HEK293T (cell line): ENCODE measurements at regions not wholly inside any gene's neighbourhood (a gene's known extent, or its start where the extent isn't known, plus 50 kb on each side); places are given as distances from the start of the nearest gene placed in this dataset.

Experiments used
- BHLHE40 ChIP-seq: fragments of 450-650 bp; IDR thresholded peaks from 2 replicates; pipeline ENCODE4 v1.6.1; 2016; ENCODE audit warnings: mild to moderate bottlenecking, moderate library complexity, borderline replicate concordance
- CTBP1 ChIP-seq: fragments of 450-650 bp; IDR thresholded peaks from 2 replicates; pipeline ENCODE4 v1.6.1; 2016; ENCODE audit warnings: borderline replicate concordance
- HDGF ChIP-seq: fragments of 450-650 bp; IDR thresholded peaks from 2 replicates; pipeline ENCODE4 v1.6.1; 2017; ENCODE audit warnings: antibody characterized with exemption, borderline replicate concordance
- LEF1 ChIP-seq: fragments of 450-650 bp; IDR thresholded peaks from 2 replicates; pipeline ENCODE4 v1.6.1; 2017; ENCODE audit warnings: mild to moderate bottlenecking, borderline replicate concordance
- NFRKB ChIP-seq: fragments of 450-650 bp; IDR thresholded peaks from 2 replicates; pipeline ENCODE4 v1.6.1; 2016; ENCODE audit warnings: mild to moderate bottlenecking, moderate library complexity
- PKNOX1 ChIP-seq: fragments of 450-650 bp; IDR thresholded peaks from 2 replicates; pipeline ENCODE4 v1.6.1; 2016
- SP1 ChIP-seq: fragments of 450-650 bp; IDR thresholded peaks from 2 replicates; pipeline ENCODE4 v1.6.1; 2017
- TARDBP ChIP-seq: fragments of 450-650 bp; IDR thresholded peaks from 2 replicates; pipeline ENCODE4 v1.6.1; 2016

GRCh38 chr4:148946271-148946670, 504.1 kb upstream of the NR3C2 start:
- no peak for TF ChIP-seq HDGF
- no peak for TF ChIP-seq SP1
- no peak for TF ChIP-seq TARDBP
- no peak for TF ChIP-seq NFRKB
- no peak for TF ChIP-seq LEF1
- no peak for TF ChIP-seq PKNOX1
- TF ChIP-seq CTBP1: no peak
- TF ChIP-seq BHLHE40: no peak
